OCI-M1 (cell line): ENCODE measurements at regions not wholly inside any gene's neighbourhood (a gene's known extent, or its start where the extent isn't known, plus 50 kb on each side); places are given as distances from the start of the nearest gene placed in this dataset.
A peak's percentile ranks its signal among the peaks of the same experiment; 100 is the strongest.
"Not testable (repeated sequence)": the region's sequence is repeated elsewhere in the genome, so short reads cannot be mapped to it uniquely, and the experiment has no call there.

Experiments used
- DNase-seq: peaks from one replicate; lab custom pipeline; 2025; lab: John Stamatoyannopoulos, UW

- DNase-seq: no peak
Observed at GRCh38 chr10:60569681-60570080, 180.0 kb upstream of the ANK3 start.

GRCh38 chr10:60566096-60566495 is 176.4 kb upstream of the ANK3 start:
- no peak for DNase-seq

- no peak for DNase-seq
Observed at GRCh38 chr10:60565492-60565891, 175.8 kb upstream of the ANK3 start.

- DNase-seq: no peak
Observed at GRCh38 chr10:60564475-60564874, 174.8 kb upstream of the ANK3 start.

- DNase-seq: no peak
Observed at GRCh38 chr10:60560451-60560850, 170.8 kb upstream of the ANK3 start.

GRCh38 chr10:60555700-60556099 is 166.0 kb upstream of the ANK3 start:
- no peak for DNase-seq

GRCh38 chr10:60549686-60550085 is 160.0 kb upstream of the ANK3 start:
- peak; percentile 64 for DNase-seq

- no peak for DNase-seq
Observed at GRCh38 chr10:60542657-60543056, 153.0 kb upstream of the ANK3 start.

GRCh38 chr10:60541451-60541850 is 151.8 kb upstream of the ANK3 start:
- no peak for DNase-seq

- DNase-seq: no peak
Observed at GRCh38 chr10:60537697-60538096, 148.0 kb upstream of the ANK3 start.

- DNase-seq: no peak
Observed at GRCh38 chr10:60536529-60537114, 146.9 kb upstream of the ANK3 start.

- no peak for DNase-seq
Observed at GRCh38 chr10:60535427-60535826, 145.8 kb upstream of the ANK3 start.

- no peak for DNase-seq
Observed at GRCh38 chr10:60534761-60535389, 145.2 kb upstream of the ANK3 start.

GRCh38 chr10:60532696-60533468 is 143.2 kb upstream of the ANK3 start:
- no peak for DNase-seq

GRCh38 chr10:60531006-60531405 is 141.3 kb upstream of the ANK3 start:
- no peak for DNase-seq

GRCh38 chr10:60527676-60528075 is 138.0 kb upstream of the ANK3 start:
- no peak for DNase-seq

- DNase-seq: no peak
Observed at GRCh38 chr10:60525716-60526585, 136.3 kb upstream of the ANK3 start.

GRCh38 chr10:60524541-60524940 is 134.9 kb upstream of the ANK3 start:
- DNase-seq: no peak

GRCh38 chr10:60523371-60523770 is 133.7 kb upstream of the ANK3 start:
- DNase-seq: not testable (repeated sequence)

GRCh38 chr10:60522617-60523016 is 132.9 kb upstream of the ANK3 start:
- DNase-seq: no peak

- DNase-seq: no peak
Observed at GRCh38 chr10:60521974-60522405, 132.3 kb upstream of the ANK3 start.

- DNase-seq: no peak
Observed at GRCh38 chr10:60518745-60519144, 129.1 kb upstream of the ANK3 start.
